Liver (tissue), 8 donors: ENCODE measurements at regions not wholly inside any gene's neighbourhood (a gene's known extent, or its start where the extent isn't known, plus 50 kb on each side); places are given as distances from the start of the nearest gene placed in this dataset.

ENCODE experiments used
- DNase-seq: peaks from one replicate; pipeline ENCODE4 v3.0.0-alpha.2; 2017; ENCODE audit warnings: low spot score
- H3K27ac ChIP-seq, 2 donors: one replicate each; pipeline ENCODE4 v1.7.0; 2013; ENCODE audit warnings: inconsistent platforms in 2 of 2, low read length in 2 of 2, control low read depth in 1 of 2, low read depth in 1 of 2, mild to moderate bottlenecking in 1 of 2
- H3K27me3 ChIP-seq, 4 donors: one replicate each; pipeline versions ENCODE4 v1.6.1 to v1.7.0; 2013; ENCODE audit warnings: low read length in 3 of 4, inconsistent platforms in 1 of 4, mild to moderate bottlenecking in 1 of 4, moderate library complexity in 1 of 4; ENCODE audit not compliant: control insufficient read depth in 4 of 4, insufficient read depth in 4 of 4
- H3K36me3 ChIP-seq, 4 donors: one replicate each; pipeline versions ENCODE4 v1.6.1 to v1.7.0; 2013; ENCODE audit warnings: low read length in 3 of 4, mild to moderate bottlenecking in 3 of 4, low read depth in 1 of 4, moderate library complexity in 1 of 4; ENCODE audit not compliant: control insufficient read depth in 4 of 4, insufficient read depth in 3 of 4
- H3K4me1 ChIP-seq, 4 donors: one replicate each; pipeline versions ENCODE4 v1.6.1 to v1.7.0; 2013; ENCODE audit warnings: low read length in 3 of 4, mild to moderate bottlenecking in 3 of 4, moderate library complexity in 1 of 4; ENCODE audit not compliant: control insufficient read depth in 4 of 4, insufficient read depth in 4 of 4
- H3K4me3 ChIP-seq, 3 donors: one replicate each; pipeline versions ENCODE4 v1.6.1 to v1.7.0; 2013; ENCODE audit warnings: low read length in 3 of 3, control low read depth in 1 of 3, low read depth in 1 of 3, mild to moderate bottlenecking in 1 of 3
- H3K9ac ChIP-seq, 2 donors: one replicate each; pipeline ENCODE4 v1.7.0; 2013; ENCODE audit warnings: low read length in 2 of 2, mild to moderate bottlenecking in 2 of 2, moderate library complexity in 2 of 2, control low read depth in 1 of 2, low read depth in 1 of 2
- H3K9me3 ChIP-seq, 4 donors: one replicate each; pipeline versions ENCODE4 v1.6.1 to v1.7.0; 2013; ENCODE audit warnings: low read length in 3 of 4; ENCODE audit not compliant: control insufficient read depth in 4 of 4
- EGR1 ChIP-seq, 2 donors: IDR thresholded peaks; 2 replicates each; pipeline ENCODE4 v1.6.1; 2016 to 2018; ENCODE audit warnings: antibody characterized with exemption in 2 of 2, low read depth in 2 of 2
- FOXA1 ChIP-seq: IDR thresholded peaks from 2 replicates; pipeline ENCODE4 v1.6.1; 2016; ENCODE audit warnings: antibody characterized with exemption
- FOXA2 ChIP-seq: IDR thresholded peaks from 2 replicates; pipeline ENCODE4 v1.6.1; 2016; ENCODE audit warnings: antibody characterized with exemption
- GABPA ChIP-seq, 2 donors: IDR thresholded peaks in 1 of 2; conservative IDR thresholded peaks in 1 of 2; 2 replicates each; pipeline ENCODE4 v1.6.1; 2016; ENCODE audit warnings: antibody characterized with exemption in 2 of 2, mild to moderate bottlenecking in 1 of 2, moderate library complexity in 1 of 2
- HNF4A ChIP-seq, 2 donors: conservative IDR thresholded peaks; 2 replicates each; pipeline ENCODE4 v1.6.1; 2016; ENCODE audit warnings: antibody characterized with exemption in 2 of 2, mild to moderate bottlenecking in 2 of 2
- HNF4G ChIP-seq: IDR thresholded peaks from 2 replicates; pipeline ENCODE4 v1.6.1; 2016; ENCODE audit warnings: antibody characterized with exemption
- JUND ChIP-seq, 2 donors: IDR thresholded peaks; 2 replicates each; pipeline ENCODE4 v1.6.1; 2016; ENCODE audit warnings: antibody characterized with exemption in 2 of 2
- NR2F2 ChIP-seq: IDR thresholded peaks from 2 replicates; pipeline ENCODE4 v1.6.1; 2016; ENCODE audit warnings: antibody characterized with exemption
- RAD21 ChIP-seq, 2 donors: IDR thresholded peaks; 2 replicates each; pipeline ENCODE4 v1.6.1; 2016; ENCODE audit warnings: antibody characterized with exemption in 2 of 2, mild to moderate bottlenecking in 2 of 2
- SP1 ChIP-seq: IDR thresholded peaks from 2 replicates; pipeline ENCODE4 v1.6.1; 2018; ENCODE audit warnings: antibody characterized with exemption, mild to moderate bottlenecking
- TAF1 ChIP-seq: conservative IDR thresholded peaks from 2 replicates; pipeline ENCODE4 v1.6.1; 2016; ENCODE audit warnings: antibody characterized with exemption, mild to moderate bottlenecking
- YY1 ChIP-seq: IDR thresholded peaks from 2 replicates; pipeline ENCODE4 v1.6.1; 2016; ENCODE audit warnings: antibody characterized with exemption, mild to moderate bottlenecking
- WGBS: extraction: QIAGEN DNeasy Blood & Tissue Kit; methylation state at CpG from one replicate; pipeline ENCODE4 v1.1.7; 2013; 5-methylcytosine and 5-hydroxymethylcytosine counted together
- TF ChIP-seq, protein P1 (sequence below): IDR thresholded peaks from 2 replicates; pipeline ENCODE4 v1.6.1; 2016; ENCODE audit warnings: antibody characterized with exemption, mild to moderate bottlenecking
- TF ChIP-seq, protein P2 (sequence below): fragments of 150-350 bp; IDR thresholded peaks from 2 replicates; pipeline ENCODE4 v1.5.1; 2017; ENCODE audit warnings: improper control_type of control experiment, low read depth, low read length; ENCODE audit not compliant: missing input control
- TF ChIP-seq, protein P3 (sequence below): IDR thresholded peaks from 2 replicates; pipeline ENCODE4 v1.6.1; 2016; ENCODE audit warnings: antibody characterized with exemption
- TF ChIP-seq, protein P4 (sequence below): IDR thresholded peaks from 2 replicates; pipeline ENCODE4 v1.6.1; 2016; ENCODE audit warnings: antibody characterized with exemption
- TF ChIP-seq, protein P5 (sequence below): IDR thresholded peaks from 2 replicates; pipeline ENCODE4 v1.6.1; 2016; ENCODE audit warnings: antibody characterized with exemption
- donor health status: healthy.
- donor health status: healthy.
- donor health status: healthy.
- donor health status: healthy.
- donor health status: healthy.

DNA sequence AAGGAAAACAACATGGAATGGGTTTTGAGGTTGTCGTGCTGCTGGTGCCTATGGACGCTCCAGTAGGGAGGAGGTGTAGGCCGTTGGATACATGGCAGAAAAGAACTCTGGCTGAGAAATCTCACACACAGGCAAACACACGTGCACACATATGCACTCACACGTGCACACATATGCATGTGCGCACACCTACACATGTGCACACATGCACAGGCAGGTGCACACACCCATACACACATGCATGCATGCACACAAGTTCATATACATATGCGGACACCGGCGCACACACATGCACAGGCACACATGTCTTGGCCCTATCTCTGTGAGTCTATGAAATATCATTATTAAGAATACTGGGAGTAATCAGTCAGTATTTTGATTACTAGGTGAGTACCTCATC lies 150.4 kb downstream of the LRRC30 start:
- Histone ChIP-seq H3K27ac (no peak overlapping the region), H3K36me3 (no peaks in the 10 kb centered on the region), H3K4me3 (no peak overlapping the region), H3K4me1 (no peaks in the 10 kb centered on the region), H3K9ac (no peak overlapping the region), H3K9me3 (peaks cover 0 to 6% (median 3%) of the 10 kb centered on the region in 4 donors), H3K27me3 (no peaks in the 10 kb centered on the region)
- TF ChIP-seq HNF4G (no peak), TAF1 (no peak), JUND (IDR thresholded peaks at IDR 0.05) (no peak), HNF4A (conservative IDR thresholded peaks at IDR 0.05) (no peak), FOXA1 (no peak), SP1 (no peak), RAD21 (IDR thresholded peaks at IDR 0.05) (no peak), FOXA2 (no peak), NR2F2 (no peak), GABPA (IDR thresholded peaks at IDR 0.05 in 1 of 2, conservative IDR thresholded peaks at IDR 0.05 in 1 of 2) (no peak), EGR1 (IDR thresholded peaks at IDR 0.05; ENCODE audit: low read depth in 2 of 2) (no peak), YY1 (no peak)
- TF ChIP-seq, protein P1, sequence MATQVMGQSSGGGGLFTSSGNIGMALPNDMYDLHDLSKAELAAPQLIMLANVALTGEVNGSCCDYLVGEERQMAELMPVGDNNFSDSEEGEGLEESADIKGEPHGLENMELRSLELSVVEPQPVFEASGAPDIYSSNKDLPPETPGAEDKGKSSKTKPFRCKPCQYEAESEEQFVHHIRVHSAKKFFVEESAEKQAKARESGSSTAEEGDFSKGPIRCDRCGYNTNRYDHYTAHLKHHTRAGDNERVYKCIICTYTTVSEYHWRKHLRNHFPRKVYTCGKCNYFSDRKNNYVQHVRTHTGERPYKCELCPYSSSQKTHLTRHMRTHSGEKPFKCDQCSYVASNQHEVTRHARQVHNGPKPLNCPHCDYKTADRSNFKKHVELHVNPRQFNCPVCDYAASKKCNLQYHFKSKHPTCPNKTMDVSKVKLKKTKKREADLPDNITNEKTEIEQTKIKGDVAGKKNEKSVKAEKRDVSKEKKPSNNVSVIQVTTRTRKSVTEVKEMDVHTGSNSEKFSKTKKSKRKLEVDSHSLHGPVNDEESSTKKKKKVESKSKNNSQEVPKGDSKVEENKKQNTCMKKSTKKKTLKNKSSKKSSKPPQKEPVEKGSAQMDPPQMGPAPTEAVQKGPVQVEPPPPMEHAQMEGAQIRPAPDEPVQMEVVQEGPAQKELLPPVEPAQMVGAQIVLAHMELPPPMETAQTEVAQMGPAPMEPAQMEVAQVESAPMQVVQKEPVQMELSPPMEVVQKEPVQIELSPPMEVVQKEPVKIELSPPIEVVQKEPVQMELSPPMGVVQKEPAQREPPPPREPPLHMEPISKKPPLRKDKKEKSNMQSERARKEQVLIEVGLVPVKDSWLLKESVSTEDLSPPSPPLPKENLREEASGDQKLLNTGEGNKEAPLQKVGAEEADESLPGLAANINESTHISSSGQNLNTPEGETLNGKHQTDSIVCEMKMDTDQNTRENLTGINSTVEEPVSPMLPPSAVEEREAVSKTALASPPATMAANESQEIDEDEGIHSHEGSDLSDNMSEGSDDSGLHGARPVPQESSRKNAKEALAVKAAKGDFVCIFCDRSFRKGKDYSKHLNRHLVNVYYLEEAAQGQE, result no peak
- TF ChIP-seq, protein P2, sequence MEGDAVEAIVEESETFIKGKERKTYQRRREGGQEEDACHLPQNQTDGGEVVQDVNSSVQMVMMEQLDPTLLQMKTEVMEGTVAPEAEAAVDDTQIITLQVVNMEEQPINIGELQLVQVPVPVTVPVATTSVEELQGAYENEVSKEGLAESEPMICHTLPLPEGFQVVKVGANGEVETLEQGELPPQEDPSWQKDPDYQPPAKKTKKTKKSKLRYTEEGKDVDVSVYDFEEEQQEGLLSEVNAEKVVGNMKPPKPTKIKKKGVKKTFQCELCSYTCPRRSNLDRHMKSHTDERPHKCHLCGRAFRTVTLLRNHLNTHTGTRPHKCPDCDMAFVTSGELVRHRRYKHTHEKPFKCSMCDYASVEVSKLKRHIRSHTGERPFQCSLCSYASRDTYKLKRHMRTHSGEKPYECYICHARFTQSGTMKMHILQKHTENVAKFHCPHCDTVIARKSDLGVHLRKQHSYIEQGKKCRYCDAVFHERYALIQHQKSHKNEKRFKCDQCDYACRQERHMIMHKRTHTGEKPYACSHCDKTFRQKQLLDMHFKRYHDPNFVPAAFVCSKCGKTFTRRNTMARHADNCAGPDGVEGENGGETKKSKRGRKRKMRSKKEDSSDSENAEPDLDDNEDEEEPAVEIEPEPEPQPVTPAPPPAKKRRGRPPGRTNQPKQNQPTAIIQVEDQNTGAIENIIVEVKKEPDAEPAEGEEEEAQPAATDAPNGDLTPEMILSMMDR, result no peak
- TF ChIP-seq, protein P3, sequence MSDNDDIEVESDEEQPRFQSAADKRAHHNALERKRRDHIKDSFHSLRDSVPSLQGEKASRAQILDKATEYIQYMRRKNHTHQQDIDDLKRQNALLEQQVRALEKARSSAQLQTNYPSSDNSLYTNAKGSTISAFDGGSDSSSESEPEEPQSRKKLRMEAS, result no peak
- TF ChIP-seq, protein P4, sequence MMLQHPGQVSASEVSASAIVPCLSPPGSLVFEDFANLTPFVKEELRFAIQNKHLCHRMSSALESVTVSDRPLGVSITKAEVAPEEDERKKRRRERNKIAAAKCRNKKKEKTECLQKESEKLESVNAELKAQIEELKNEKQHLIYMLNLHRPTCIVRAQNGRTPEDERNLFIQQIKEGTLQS, result no peak
- TF ChIP-seq, protein P5, sequence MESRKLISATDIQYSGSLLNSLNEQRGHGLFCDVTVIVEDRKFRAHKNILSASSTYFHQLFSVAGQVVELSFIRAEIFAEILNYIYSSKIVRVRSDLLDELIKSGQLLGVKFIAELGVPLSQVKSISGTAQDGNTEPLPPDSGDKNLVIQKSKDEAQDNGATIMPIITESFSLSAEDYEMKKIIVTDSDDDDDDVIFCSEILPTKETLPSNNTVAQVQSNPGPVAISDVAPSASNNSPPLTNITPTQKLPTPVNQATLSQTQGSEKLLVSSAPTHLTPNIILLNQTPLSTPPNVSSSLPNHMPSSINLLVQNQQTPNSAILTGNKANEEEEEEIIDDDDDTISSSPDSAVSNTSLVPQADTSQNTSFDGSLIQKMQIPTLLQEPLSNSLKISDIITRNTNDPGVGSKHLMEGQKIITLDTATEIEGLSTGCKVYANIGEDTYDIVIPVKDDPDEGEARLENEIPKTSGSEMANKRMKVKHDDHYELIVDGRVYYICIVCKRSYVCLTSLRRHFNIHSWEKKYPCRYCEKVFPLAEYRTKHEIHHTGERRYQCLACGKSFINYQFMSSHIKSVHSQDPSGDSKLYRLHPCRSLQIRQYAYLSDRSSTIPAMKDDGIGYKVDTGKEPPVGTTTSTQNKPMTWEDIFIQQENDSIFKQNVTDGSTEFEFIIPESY, result no peak
- WGBS, result 93% methylated on average over 9 of the region's 9 CpGs
- DNase-seq, result no peak
